ENCODE measurements at regions not wholly inside any gene's neighbourhood (a gene's known extent, or its start where the extent isn't known, plus 50 kb on each side); places are given as distances from the start of the nearest gene placed in this dataset.
"Not testable (repeated sequence)": the region's sequence is repeated elsewhere in the genome, so short reads cannot be mapped to it uniquely, and the experiment has no call there.

DNA sequence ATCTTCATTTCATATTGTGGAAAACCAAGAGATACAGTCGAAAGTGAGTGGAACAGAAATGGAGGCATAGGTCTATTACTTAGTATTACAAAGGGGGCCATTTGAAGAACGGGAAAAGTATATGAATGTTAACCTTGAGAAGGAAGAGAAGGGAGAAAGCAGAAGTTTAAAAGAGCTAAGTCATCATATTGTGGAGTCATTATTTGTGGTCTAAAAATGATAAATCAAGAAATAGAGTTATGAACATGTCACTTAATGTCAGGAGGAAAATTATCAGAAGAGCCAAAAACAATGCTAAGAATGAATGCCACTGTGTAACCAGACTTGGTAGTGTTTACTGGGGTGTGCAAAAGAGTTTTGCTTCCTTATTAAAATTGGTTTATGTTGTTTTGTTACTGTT lies 589.5 kb upstream of the LCORL start:
- DNase-seq = no peak

DNA sequence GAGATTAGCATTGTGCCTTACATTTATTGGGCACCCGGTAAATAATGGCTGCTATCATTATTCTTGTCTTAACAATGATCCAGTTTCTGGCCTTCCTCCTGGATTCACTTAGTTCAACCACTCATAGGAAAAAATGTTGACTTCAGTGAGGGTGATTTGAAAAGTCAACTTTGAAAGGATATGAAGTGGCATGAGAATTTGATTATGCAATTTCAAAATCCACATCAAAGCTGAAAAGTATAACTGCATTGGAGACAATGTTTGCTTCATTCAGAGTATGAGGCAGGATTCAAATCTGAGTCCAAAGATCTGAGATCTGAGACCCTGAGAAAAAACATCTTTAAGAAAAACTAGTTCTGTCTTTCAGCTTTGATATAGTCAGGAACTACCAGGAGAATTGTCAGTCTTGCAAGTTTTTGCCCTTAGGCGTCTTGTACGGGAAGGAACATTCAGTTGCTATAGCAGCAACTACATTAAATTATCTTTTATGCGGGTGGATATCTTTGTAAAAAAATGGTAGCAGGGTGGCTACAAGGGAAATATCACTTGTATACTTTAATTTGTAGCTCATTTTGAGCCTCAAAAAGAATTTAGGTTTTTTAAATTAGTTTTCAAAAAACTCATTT lies 587.5 kb upstream of the LCORL start:
- no peak for DNase-seq

DNA sequence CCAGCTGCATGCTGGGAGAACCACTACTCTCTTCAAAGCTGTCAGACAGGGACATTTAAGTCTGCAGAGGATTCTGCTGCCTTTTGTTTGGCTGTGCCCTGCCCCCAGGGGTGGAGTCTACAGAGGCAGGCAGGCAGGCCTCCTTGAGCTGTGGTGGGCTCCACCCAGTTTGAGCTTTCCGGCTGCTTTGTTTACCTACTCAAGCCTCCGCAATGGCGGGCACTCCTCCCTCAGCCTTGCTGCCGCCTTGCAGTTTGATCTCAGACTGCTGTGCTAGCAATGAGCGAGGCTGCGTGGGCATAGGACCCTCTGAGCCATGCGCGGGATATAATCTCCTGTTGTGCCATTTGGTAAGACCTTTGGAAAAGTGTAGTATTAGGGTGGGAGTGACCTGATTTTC lies 581.1 kb upstream of the LCORL start:
- not testable (repeated sequence) for DNase-seq

DNA sequence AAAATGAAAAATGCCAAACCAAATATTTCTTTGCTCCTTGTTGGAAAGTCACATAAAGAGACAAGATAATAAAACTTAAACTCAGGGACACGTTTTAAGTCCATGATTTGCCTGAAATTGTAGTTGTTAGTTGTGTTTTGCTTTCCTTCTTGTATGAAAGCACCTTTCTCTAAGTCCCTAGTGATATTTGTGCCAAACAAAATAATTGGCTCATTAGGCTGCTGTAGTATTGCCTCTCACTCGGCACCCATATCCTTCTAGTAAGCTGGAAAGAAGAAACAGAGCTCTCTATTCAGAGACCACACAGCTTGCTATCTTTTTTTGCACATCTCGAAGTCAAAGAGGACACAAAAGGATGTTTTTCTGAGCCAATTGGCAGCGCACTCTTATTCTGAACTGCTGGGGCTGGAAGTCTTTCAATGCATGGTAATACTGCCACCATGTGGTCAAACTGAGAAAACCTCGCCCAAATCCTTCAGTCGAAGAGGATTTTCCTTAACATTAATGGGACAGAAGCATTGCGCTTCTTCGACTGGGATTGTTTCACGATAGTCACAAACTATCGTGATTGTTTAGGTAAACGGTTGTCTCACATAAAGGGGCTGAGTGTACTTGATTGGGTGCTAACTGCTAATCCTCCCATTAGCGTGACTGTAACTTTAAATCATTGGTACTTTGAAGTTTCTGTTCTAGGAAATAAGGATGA lies 571.9 kb upstream of the LCORL start:
- peak in 1 of 2 donors; percentile 0 for DNase-seq

DNA sequence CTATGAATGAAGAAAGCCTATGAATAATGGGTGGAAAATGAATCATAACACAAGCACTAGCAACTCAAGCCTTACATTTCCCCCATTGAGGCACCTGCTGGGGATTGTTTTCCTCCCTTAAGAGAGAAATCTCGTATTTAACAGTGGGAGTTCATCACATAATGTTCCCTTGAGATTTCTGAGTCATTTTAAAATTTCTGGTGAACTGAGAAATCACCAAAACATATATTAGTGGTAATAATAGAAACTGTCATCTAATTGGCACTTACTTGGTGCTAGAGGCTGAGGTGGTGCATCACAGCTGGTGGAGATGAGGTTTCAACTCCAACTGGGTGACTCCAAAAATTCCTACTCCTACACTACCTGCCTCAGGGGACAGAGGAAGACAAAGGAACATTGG lies 561.3 kb upstream of the LCORL start:
- no peak for DNase-seq

DNA sequence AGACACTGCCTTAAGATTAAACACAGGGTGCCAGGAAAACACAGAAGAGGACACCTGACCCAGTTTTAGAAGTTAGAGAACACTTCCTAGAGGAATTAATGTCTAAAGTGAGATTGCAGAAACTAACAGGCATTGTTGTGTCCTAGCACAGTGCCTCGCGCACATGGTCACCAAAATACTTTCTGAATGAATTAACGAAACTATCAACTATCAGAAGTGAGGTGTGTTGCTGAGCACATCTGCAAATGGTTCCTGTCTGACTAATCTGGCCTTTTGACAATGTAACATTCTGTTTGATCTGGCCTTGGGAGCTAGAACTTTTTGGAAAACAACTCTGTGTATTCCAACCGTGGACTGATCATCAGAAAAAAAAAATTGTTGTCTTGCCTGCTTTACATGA lies 556.8 kb upstream of the LCORL start:
- no peak for DNase-seq

DNA sequence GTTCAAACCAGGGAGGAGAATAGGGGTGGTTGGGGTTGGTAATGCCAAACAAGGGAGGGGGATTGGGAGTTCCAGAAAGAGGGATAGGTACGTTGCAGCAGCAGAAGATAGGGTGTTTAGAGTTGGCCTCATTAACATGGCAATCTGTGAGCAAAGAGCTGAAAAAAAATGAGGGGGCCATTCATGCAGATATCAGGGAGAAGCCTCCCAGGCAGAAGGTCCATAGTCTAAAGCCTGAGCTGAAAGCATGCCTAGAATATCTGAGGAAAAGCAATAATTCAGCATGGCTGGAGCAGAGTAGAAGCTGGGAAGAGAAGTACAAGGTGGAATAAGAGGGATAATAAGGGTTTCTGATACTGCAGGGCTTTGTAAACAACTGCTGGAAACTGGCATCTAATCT lies 550.9 kb upstream of the LCORL start:
- no peak for DNase-seq

DNA sequence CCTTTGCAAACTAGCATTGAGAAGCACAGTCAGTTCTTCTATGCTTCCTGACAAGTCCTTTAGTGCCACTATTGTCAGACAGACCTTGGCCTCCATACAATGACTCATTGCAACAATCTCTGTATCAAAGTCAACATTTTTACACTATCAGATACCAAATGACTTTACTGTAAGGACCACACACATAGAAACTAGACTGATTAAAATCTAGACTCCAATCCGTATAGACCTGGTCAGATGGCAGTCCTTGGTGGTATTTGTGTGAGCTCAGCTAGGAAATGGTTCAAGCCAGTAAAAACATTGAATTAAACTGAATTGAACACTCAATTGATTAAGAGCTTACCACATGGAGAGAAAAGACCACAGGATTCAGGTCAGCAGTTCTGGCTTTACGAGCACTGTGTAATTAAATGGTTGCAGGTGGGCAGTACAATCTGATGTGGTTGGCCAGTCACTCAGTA lies 549.8 kb upstream of the LCORL start:
- no peak for DNase-seq

DNA sequence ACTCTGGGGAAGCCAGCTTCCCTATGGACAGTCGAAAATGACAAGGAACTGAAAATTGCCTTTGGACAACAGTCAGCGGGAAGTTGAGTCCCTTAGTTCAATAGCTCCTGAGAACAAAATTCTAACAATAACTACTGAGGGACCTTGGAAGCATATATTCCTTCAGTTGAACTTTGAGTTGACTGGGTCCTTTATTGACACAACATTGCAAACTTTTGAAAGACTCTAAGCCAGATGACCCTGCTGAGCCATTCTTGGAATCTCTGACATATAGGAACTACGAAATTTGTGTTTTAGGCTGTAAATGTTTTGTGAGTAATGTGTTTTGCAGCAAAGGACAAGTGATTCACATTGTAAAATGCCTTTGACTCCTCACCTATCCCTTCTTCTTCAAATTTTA lies 548.8 kb upstream of the LCORL start:
- no peak for DNase-seq

DNA sequence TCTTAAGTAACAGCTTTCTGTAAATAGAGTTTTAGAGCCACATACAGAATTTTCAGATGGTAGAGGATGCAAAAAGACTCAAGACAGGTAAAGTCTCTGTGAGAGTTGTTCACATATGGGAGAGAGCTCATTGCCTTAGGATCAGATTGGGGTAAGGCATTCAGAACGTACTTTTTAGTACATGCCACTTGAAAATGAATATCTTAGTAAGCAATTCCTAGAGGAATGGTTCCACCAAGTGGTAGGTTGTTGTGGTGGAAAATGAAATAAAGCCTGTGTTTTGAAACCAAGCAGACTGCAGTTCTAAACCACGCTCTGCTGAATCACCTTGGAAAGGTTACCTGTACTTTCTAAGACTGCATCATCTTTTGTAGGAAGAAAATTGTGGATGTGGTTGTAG lies 547.0 kb upstream of the LCORL start:
- no peak for DNase-seq

DNA sequence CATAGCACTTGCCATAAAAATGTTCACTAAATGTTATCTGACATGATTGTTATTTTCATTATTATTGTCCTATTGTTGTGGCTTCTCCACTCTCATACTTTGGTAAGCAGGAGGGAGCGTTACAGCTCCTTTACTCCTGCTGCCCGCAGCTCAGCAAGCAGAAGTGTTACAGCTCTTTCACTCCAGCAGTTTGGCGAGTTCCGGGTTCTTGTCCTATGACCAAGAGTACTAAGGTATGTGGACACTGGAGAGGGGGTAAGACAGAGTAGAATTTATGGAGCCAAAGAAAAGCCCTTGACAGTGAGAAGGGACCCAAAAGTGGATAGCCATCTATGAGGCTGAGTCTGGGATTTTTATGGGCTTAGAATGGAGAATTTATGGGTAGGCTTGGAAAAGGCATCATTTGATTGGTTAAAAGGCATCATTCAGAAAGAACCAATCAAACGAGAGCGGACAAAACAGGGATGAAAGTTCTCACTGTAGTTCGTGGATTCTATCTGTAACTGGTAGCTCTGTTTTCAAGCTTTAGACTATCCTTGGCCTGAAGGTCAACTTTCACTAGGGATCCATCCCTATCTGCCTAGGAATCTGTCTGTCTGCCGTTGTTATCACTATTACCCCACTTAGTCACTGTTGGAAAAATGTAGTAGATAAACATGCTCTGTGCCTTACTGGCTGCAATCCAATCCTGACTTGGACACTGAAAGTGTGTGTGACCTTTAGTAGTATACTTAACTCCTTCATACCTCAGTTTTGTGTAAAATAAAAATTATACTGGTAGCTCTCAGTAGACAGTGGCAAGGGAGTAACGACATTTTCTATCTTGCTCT lies 545.6 kb upstream of the LCORL start:
- DNase-seq = no peak

DNA sequence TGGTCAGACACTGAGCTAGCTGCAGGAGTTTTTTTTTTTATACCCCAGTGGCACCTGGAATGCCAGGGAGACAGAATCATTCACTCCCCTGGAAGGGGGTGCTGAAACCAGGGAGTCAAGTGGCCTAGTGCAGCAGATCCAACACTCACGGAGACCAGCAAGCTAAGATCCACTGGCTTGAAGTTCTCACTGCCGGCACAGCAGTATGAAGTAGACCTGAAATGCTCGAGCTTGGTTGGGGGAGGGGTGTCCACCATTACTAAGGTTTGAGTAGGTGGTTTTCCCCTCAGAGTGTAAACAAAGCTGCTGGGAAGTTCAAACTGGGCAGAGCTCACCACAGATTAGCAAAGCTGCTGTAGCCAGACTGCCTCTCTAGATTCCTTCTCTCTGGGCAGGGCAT lies 537.9 kb upstream of the LCORL start:
- DNase-seq = no peak

DNA sequence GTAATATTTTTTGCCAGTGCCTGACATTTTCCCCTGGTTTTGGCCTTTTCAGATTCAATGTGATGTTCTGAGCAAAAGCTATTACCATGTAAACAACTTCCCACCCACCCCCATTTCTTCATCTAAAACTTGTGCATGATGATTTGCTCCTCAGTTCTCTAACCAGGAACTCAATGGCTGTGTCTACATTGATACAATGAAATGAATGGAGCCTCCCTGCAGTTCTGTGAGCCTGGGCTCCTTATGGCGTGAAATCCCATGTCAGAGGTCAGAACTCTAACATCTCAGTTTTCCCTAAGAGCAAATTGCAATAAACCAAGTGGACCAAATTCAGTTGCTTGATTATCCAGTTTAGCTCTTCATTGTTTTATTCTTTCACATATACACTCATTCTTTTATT lies 534.8 kb upstream of the LCORL start:
- no peak for DNase-seq

DNA sequence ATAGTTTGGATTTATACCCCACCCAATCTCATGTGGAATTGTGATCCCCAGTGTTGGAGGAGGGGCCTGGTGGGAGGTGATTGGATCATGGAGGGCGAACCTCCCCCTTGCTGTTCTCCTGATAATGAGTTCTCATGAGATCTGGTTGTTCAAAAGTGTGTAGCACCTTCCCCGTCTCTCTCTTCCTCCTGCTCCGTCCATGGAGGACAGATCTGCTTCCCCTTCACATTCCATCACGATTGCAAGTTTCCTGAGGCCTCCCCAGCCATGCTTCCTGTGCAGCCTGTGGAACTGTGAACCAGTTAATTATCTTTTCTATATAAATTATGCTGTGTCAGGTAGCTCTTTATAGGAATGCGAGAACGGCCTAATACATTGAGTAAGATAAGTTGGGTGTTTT lies 518.8 kb upstream of the LCORL start:
- no peak for DNase-seq

DNA sequence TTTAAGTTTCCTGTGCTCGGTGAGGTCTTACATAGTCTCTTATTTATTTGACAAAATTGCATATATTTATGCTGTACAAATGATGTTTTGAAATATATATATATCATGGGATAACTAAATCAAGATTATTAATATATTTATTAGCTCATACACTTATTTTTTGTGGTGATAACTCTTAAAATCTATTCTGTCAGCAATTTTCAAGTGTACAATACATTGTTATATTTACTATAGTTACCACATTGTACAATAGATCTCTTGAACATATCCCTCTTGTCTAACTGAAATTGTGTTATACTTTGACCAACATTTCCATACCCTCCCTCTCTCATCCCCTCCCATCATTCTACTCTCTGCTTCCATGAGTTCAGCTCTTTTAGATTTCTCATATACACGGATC lies 516.6 kb upstream of the LCORL start:
- DNase-seq = no peak

DNA sequence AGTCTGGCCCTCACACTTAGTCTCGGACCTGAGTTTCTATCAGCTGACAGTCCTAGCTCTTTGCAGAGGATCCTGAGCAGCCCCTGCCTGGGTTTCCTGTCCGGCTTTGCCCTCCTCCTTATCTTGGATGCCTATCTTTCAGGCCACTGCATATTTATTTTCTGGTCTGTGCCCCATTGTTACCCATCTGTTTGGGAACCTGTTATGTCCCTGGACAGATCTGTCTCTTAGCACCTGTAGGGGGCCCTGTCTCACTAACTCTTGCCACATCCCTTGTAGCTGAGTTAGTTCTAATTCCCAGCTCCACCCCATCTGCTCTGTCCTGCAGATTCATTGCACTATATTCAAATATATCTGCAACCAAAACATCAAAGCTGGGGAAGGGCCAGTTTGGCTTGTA lies 514.9 kb upstream of the LCORL start:
- DNase-seq = no peak

DNA sequence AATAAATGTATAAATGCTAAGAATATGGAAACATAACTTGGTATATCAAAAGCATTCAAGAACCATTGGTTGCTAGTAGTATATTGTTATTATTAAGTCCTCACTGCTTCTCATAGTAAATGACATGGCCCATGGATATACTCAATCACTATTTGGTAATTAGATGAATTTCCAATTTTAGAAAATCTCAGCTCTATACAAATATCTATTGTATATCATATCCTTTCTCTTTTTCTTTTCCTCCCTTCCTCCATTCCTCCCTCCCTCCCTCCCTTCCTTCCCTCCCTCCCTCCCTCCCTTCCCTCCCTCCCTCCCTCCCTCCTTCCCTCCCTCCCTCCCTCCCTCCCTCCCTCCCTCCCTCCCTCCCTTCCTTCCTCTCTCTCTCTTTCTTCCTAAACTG lies 514.4 kb upstream of the LCORL start:
- DNase-seq = no peak

DNA sequence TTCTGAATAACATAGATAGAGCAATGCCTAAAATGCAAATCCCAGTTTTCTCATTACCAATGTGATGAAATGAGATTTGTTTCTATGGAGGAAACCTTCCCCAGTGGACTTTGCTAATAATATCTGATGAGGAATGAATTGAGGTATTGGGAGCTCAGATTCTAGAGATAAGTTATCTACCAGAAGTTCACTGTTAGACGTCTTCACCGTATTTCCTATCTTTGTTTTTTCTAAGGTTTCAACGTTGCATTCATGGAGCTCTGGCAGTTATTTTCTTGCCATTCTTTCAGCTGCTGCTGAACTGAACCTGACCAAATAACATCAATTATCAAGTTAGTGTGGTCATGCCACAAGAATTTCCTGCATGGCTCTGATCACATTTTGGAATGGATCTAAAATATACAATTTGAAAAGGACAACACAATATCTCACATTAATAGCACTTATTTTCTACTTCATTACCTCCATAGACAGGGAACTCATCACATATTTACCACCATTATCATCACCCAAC lies 511.8 kb upstream of the LCORL start:
- no peak for DNase-seq

DNA sequence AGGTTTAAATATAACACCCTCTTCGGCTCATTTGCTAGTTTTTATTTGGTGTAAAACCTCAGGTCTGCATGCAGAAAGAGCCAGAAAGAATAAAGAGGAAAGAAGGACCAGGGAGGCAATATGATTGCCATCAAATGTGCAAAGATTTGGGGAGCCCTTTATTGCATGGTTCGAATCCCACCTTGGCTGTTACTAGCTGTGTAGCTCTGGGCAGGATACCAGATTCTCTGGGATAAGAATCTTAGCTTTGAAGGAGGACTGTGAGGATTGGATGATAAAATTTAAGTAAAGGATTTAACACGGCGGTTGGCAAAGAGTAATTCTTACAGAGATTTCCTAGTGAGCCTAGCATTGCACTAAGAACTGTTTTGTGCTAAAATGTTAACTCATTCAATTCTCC lies 510.2 kb upstream of the LCORL start:
- no peak for DNase-seq

DNA sequence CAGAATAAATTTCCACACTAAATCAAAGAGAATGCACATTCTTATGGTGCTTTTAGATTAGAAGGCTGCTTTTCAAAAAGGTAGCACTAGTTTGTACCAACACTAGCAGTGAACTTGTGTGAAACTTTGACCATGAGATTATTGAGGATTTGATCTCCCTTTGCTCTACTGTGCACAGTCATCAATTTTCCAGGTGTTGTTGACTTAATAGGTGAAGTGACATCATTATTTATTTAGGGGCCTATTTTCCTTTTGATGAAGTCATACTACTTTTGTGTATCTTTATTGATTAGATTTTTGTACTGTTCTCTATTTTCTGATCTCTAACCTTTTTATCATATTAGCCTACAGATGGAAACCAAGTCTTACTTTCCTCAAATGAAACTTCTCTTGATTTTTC lies 507.9 kb upstream of the LCORL start:
- DNase-seq = no peak

DNA sequence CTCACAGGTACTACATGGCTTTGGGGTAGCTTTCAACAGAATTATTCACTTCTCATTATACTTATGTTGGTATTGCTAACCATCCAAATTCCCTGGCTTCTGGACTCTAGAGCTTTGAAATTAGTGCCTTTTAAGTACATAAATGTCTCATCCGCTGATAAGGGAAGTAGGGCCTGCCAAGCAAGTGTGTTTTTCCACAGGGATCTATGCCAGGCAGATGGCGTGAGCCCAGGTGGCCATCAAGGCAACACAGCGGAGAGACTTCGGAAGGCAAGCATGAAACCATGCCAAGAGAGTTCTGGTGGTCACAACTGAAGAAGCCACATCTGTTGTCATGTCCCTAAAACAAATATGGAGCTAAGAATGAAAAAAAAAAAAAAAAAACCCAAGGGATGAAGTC lies 503.1 kb upstream of the LCORL start:
- DNase-seq = no peak

DNA sequence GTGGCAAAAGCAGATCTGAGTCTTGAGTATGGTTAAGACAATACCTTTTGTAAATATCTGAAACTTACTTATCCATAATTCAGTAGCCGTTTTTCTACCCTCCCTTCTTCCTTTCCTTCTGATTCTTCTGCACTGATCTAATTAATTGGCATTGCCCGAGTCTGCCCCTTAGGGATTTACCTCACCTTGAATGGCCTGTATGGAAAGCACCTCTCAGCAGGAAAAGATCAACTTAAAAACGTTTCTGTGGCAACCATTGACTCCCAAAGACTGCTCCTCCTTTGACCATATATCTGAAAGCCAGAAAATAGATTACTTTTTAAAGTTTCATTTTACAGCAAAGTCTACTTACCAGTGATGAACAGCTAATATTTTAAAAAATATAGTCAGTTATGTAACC lies 496.5 kb upstream of the LCORL start:
- no peak for DNase-seq

DNA sequence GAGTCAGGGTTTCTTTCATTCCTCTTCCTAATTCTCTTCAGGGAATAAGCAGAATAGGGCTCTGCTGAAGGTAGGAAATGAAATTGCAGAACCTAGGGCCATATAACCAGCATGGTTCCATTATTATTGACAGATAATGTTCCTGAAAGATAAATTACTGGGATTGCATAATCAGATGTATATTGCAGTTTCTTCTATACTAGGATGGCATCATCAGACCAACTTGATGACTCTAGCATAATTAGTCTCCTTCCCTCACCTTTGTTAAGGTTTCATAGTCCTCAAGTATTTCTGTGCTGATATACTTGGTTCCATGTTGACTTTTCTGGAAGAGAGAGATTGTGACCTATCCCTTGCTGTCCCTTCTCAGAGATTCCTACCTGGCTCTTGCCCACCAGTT lies 492.3 kb upstream of the LCORL start:
- DNase-seq = no peak

DNA sequence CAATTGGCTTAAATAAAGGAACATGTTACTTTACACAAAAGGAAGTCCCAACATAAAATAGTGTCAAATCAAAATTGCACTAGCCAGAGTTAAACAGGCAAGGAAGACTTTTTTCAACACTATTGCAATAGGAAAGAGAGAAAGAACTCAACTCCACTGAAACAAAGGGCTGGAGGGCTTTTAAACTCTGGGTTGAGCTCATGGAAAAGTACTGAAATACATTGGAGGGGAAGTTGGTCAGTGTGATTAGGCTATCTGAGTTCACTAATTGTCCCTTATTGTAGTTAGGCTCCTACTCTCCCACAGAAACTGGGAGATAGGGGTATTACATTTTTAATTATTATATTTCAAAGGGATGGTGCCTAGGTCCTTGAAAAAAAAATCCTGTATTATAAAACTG lies 491.2 kb upstream of the LCORL start:
- no peak for DNase-seq
